Fibroblast of mammary gland (primary cell): ENCODE measurements at regions not wholly inside any gene's neighbourhood (a gene's known extent, or its start where the extent isn't known, plus 50 kb on each side); places are given as distances from the start of the nearest gene placed in this dataset.

Experiments
- DNase-seq: peaks from one replicate; pipeline ENCODE4 v3.0.0-alpha.2; 2010; ENCODE audit warnings: low read depth
- H3K4me3 ChIP-seq: 2 replicates; pipeline ENCODE4 v1.5.1; 2011; ENCODE audit warnings: low read depth, mild to moderate bottlenecking, low read length, moderate library complexity; ENCODE audit not compliant: control insufficient read depth
- TF ChIP-seq, protein P1 (sequence below): conservative IDR thresholded peaks from 2 replicates; pipeline ENCODE4 v1.5.1; 2011; ENCODE audit warnings: low read depth, low read length, inconsistent platforms; ENCODE audit not compliant: control insufficient read depth, insufficient read depth

DNA sequence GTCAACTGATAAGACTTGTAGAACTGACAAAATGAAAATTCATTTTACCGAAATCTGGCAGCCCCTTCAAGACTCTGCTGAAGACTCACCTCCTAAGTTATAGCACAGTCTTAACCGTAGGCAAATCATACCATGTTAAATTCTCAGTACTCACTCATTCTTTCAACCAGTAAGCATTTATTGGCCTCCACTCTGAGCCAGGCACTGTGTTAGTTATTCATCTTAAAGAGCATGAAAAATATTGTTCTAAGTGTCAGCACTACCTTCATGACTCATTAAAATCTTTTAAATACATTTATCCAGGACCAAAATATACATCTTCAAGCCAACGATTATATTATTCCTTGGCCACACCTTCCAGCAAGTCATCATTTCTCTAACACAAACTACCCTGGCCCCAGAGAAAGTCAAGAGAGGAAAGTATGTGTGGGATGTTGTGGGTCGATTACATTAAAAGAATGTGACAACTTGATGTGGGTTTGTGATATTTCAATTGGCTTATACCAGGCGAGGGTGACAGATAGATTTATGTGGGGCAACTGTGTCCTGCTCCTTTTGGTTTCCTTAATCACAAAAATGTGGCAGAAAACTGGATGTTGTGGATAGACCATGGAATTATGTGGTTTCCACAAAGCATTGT, 55.0 kb downstream of the TMEM30B start:
- no peak overlapping the region for H3K4me3 ChIP-seq
- TF ChIP-seq, protein P1, sequence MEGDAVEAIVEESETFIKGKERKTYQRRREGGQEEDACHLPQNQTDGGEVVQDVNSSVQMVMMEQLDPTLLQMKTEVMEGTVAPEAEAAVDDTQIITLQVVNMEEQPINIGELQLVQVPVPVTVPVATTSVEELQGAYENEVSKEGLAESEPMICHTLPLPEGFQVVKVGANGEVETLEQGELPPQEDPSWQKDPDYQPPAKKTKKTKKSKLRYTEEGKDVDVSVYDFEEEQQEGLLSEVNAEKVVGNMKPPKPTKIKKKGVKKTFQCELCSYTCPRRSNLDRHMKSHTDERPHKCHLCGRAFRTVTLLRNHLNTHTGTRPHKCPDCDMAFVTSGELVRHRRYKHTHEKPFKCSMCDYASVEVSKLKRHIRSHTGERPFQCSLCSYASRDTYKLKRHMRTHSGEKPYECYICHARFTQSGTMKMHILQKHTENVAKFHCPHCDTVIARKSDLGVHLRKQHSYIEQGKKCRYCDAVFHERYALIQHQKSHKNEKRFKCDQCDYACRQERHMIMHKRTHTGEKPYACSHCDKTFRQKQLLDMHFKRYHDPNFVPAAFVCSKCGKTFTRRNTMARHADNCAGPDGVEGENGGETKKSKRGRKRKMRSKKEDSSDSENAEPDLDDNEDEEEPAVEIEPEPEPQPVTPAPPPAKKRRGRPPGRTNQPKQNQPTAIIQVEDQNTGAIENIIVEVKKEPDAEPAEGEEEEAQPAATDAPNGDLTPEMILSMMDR: no peak
- DNase-seq: no peak

DNA sequence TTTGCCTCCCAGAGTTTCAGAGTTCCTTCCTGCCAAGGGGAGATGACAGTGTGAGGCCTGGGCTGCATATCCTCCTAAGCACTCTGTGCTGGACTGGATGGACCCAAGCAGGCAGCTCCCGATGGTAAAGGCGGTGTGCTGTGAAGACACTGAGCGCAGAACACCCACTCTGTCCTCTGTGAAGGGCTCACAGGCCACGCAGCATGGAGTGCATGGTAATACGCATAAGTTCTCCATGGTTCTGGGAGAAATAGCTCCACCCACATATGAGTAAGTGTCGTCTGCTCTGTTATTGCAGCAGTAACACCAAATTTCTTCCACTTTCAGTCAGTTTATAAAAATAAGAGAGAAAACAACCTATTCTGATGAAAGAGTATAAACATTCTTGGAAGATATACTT, 55.8 kb downstream of the TMEM30B start:
- H3K4me3 ChIP-seq: no peak overlapping the region
- TF ChIP-seq, protein P1: no peak
- DNase-seq: no peak

DNA sequence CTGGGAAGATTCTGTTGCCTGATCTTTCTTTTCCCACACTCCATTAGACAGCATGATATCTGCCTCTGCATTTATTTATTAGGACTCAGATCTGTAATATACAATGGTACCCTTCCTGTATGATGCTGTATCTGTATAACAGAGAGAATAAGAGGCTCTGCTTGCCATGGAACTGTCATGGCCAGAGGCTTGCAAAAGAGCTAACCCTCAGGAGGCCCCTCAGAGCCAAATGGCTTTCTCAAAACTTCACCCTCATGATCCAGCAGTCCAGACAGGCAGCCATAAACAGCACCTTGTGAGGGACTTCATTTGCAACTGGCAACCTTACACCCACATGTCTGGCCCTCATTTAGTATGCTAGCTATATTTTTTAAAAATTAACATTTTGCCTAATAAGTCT, 57.6 kb downstream of the TMEM30B start:
- TF ChIP-seq, protein P1: no peak
- no peak overlapping the region for H3K4me3 ChIP-seq
- DNase-seq: no peak

DNA sequence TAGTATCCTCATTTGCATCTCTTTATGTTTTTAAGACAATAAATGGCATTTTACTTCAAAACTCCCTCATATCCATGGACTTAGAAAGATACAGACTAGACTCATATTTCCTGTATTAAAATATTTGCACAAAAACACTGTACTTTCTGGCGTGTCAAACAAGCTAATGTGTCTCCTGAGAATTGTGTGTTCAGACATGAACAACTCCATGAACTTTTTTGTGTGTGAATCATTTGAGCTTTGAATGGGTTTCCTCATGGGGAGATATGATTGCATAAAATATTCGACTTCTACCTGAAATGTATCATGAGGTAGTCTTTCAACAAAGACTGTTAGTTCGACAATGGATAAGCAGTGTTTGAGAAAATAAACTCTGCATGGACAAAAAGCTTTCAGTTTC, 58.8 kb downstream of the TMEM30B start:
- TF ChIP-seq, protein P1: no peak
- H3K4me3 ChIP-seq: no peak overlapping the region
- DNase-seq: peak; percentile 64

DNA sequence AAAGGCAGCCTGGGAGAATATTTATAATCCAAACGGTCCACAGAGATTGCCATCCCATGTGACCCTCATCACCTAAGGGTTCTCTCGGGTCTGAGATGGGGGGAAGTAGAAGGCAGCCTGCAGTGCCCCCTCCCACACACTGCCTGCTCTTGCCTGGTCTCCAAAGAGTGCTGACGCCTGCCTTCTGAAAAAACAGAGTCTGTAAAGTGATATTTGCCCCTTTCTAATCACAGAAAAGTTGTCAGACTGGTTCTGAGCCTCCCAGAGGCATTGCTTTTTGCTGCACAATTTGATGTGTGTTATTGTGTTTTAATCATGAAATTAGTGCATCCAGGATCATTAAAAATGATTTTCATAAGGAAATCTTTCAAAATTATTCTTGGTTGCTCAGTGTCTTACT, 59.2 kb downstream of the TMEM30B start:
- no peak for DNase-seq
- TF ChIP-seq, protein P1: no peak
- H3K4me3 ChIP-seq: no peak overlapping the region

DNA sequence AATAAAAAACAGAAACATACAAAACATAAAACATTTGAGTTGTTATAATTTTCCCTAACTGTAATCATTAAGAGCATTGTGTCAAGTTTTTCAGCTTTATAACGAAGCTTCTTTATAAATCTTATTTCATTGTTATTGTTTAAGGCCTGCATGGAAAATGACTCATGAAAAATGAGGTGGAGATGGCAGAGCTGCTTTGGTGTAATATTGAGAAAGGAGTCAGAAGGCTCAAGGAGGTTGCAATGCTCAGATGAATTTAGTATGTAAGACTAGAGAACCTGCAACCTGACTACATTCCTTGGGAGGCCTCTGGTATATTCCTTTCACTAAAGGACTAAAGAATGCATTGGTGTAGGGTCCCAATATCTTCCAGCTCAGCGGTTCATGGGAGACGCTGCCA, 61.5 kb downstream of the TMEM30B start:
- DNase-seq: peak; percentile 61
- TF ChIP-seq, protein P1: no peak
- H3K4me3 ChIP-seq: no peak overlapping the region

DNA sequence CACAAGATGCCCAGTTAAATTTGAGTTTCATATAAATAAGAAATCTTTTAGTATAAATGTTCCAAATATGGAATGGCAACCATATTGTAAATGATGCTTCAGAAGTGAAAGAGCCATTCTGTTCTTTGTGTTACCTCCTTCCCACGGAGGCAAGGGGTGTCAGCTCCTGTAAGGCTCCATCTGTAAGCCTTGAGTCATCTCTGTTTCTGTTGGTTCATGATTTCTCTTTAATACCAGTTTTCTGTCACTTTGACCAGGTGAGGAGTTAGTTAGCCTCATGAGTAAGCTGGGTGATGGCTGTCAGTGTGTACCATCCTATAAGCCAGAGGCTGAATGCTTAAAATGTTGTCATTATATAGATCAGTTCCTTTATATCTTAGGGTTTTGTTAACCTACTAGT, 61.9 kb downstream of the TMEM30B start:
- peak; percentile 38 for DNase-seq
- TF ChIP-seq, protein P1: no peak
- H3K4me3 ChIP-seq: no peak overlapping the region
